GM12878 (cell line): ENCODE measurements at regions not wholly inside any gene's neighbourhood (a gene's known extent, or its start where the extent isn't known, plus 50 kb on each side); places are given as distances from the start of the nearest gene placed in this dataset.

Experiments
- ATAC-seq: fragments of 200-7000 bp; cut with Tn5 transposase; 3 replicates; pipeline ENCODE4 v1.9.1; 2020; ENCODE audit warnings: mild to moderate bottlenecking, moderate library complexity
- BruUV-seq: library from RNA; stranded (reverse); fragments of 400-500 nt; replicated peaks from 2 replicates; lab custom pipeline; 2021; lab: Mats Ljungman, UMichigan
- CTCF ChIA-PET: fragments of 300-600 bp; sonication (Branson Sonifier 250); formaldehyde crosslinking; extraction: SDS; loops from one replicate; lab custom pipeline; 2021; ENCODE audit warnings: inconsistent platforms; lab: Yijun Ruan, JAX
- POLR2A ChIA-PET: fragments of 350-600 bp; formaldehyde crosslinking; extraction: SDS; loops from one replicate; lab custom pipeline; 2021; ENCODE audit warnings: inconsistent platforms; lab: Charles Lee
- RAD21 ChIA-PET: fragments of 300-600 bp; sonication (Branson Sonifier 250); formaldehyde crosslinking; loops from one replicate; lab custom pipeline; 2023; ENCODE audit warnings: antibody characterized with exemption; ENCODE audit not compliant: unreplicated experiment; lab: Charles Lee
- SMC1A ChIA-PET: fragments of 300-600 bp; sonication (Branson Sonifier 250); formaldehyde crosslinking; loops from one replicate; lab custom pipeline; 2023; ENCODE audit not compliant: unreplicated experiment, uncharacterized antibody; lab: Charles Lee
- DNase-seq: peaks from one replicate; pipeline ENCODE4 v3.0.0-alpha.2; 2011; ENCODE audit warnings: low read depth, low spot score
- FAIRE-seq: peaks from 3 replicates; lab custom pipeline; 2011; peaks lifted over from hg19 to GRCh38; lab: Jason Lieb, UNC
- H2AFZ ChIP-seq: 2 replicates; pipeline ENCODE4 v1.6.0; 2011; ENCODE audit warnings: low read depth, low read length, control low read depth; ENCODE audit not compliant: control insufficient read depth
- H3K27ac ChIP-seq: 2 replicates; pipeline ENCODE4 v1.5.1; 2011; ENCODE audit warnings: control low read depth; ENCODE audit not compliant: control insufficient read depth, insufficient read depth
- H3K27me3 ChIP-seq, 2 experiments: replicated peaks in 1 of 2; 2 replicates each; pipeline versions ENCODE4 v1.6.0 to v1.6.1; 2011; ENCODE audit warnings: low read length in 1 of 2; ENCODE audit not compliant: control insufficient read depth in 2 of 2, insufficient read depth in 2 of 2
- H3K36me3 ChIP-seq, 2 experiments: 2 replicates each; pipeline ENCODE4 v1.5.1; 2011; ENCODE audit warnings: low read length in 1 of 2; ENCODE audit not compliant: control insufficient read depth in 2 of 2, insufficient read depth in 2 of 2
- H3K4me1 ChIP-seq: 2 replicates; pipeline ENCODE4 v1.6.1; 2011; ENCODE audit warnings: mild to moderate bottlenecking, low read length, moderate library complexity, mixed read lengths; ENCODE audit not compliant: control insufficient read depth, insufficient read depth
- H3K4me2 ChIP-seq: 2 replicates; pipeline ENCODE4 v1.6.0; 2011; ENCODE audit warnings: control low read depth; ENCODE audit not compliant: control insufficient read depth, insufficient read depth
- H3K4me3 ChIP-seq: fragments of 200-600 bp; sonication (generic); 2 replicates; pipeline ENCODE4 v1.5.1; 2016
- H3K79me2 ChIP-seq: 2 replicates; pipeline ENCODE4 v1.6.0; 2011; ENCODE audit warnings: low read length; ENCODE audit not compliant: control insufficient read depth, insufficient read depth
- H3K9ac ChIP-seq: 2 replicates; pipeline ENCODE4 v1.8.0; 2011; ENCODE audit warnings: low read length, control low read depth, mixed read lengths; ENCODE audit not compliant: control insufficient read depth, insufficient read depth
- H3K9me3 ChIP-seq: replicated peaks from 3 replicates; pipeline ENCODE4 v1.5.1; 2011; ENCODE audit warnings: mild to moderate bottlenecking, low read length; ENCODE audit not compliant: control insufficient read depth, insufficient read depth
- H4K20me1 ChIP-seq: 2 replicates; pipeline ENCODE4 v1.6.0; 2011; ENCODE audit not compliant: control insufficient read depth, insufficient read depth
- BCL11A ChIP-seq: IDR thresholded peaks from 2 replicates; pipeline ENCODE4 v1.6.1; 2011; ENCODE audit warnings: low read depth, low read length
- CBFB ChIP-seq: IDR thresholded peaks from 2 replicates; pipeline ENCODE4 v1.6.1; 2016; ENCODE audit warnings: antibody characterized with exemption, low read depth
- CREM ChIP-seq: IDR thresholded peaks from 2 replicates; pipeline ENCODE4 v1.6.1; 2014; ENCODE audit warnings: antibody characterized with exemption, low read depth
- ESRRA ChIP-seq: IDR thresholded peaks from 2 replicates; pipeline ENCODE4 v1.6.1; 2012; ENCODE audit warnings: mild to moderate bottlenecking, low read length, improper control_type of control experiment
- MEF2A ChIP-seq: IDR thresholded peaks from 2 replicates; pipeline ENCODE4 v1.6.1; 2011; ENCODE audit warnings: low read depth, mild to moderate bottlenecking, low read length, moderate library complexity; ENCODE audit not compliant: insufficient read depth
- MYC ChIP-seq: IDR thresholded peaks from 2 replicates; pipeline ENCODE4 v1.6.1; 2011; ENCODE audit warnings: mild to moderate bottlenecking, low read length, moderate library complexity, inconsistent platforms; ENCODE audit not compliant: insufficient read depth, insufficient replicate concordance, insufficient read length, severe bottlenecking
- NFYA ChIP-seq: IDR thresholded peaks from 2 replicates; pipeline ENCODE4 v1.6.1; 2011; ENCODE audit warnings: low read depth, mild to moderate bottlenecking, low read length, improper control_type of control experiment, borderline replicate concordance
- NR2C2 ChIP-seq: IDR thresholded peaks from 2 replicates; pipeline ENCODE4 v1.6.1; 2011; ENCODE audit warnings: borderline replicate concordance, low read depth; ENCODE audit not compliant: control insufficient read depth, insufficient read length
- POLR2AphosphoS5 ChIP-seq: IDR thresholded peaks from 2 replicates; pipeline ENCODE4 v1.6.1; 2011; ENCODE audit warnings: mild to moderate bottlenecking, low read length, inconsistent platforms
- ZNF622 ChIP-seq: fragments of 450-650 bp; IDR thresholded peaks from 2 replicates; pipeline ENCODE4 v1.6.1; 2017; ENCODE audit warnings: mild to moderate bottlenecking, inconsistent platforms
- WGBS: methylation state at CpG from one replicate; pipeline ENCODE4 v1.1.6; 2016; ENCODE audit warnings: low lambda C conversion rate; ENCODE audit not compliant: insufficient replicate concordance, insufficient coverage; ENCODE audit errors: missing lambda C conversion rate; 5-methylcytosine and 5-hydroxymethylcytosine counted together
- in situ Hi-C: fragments of 300-500 bp; cut with MboI; formaldehyde crosslinking; loops from 9 replicates; pipeline ENCODE4 v1.14.3; 2018; ENCODE audit warnings: mixed read lengths
- intact Hi-C: fragments of 100-400 bp; cut with micrococcal nuclease; formaldehyde crosslinking; loops from one replicate; pipeline ENCODE4 v1.14.2; 2022; ENCODE audit not compliant: unreplicated experiment
- TF ChIP-seq, protein P1 (sequence below): fragments of 450-650 bp; formaldehyde crosslinking; IDR thresholded peaks from 2 replicates; pipeline ENCODE4 v1.5.0; 2022; ENCODE audit warnings: mild to moderate bottlenecking, missing genetic modification characterization
- TF ChIP-seq, protein P2 (sequence below): fragments of 450-650 bp; IDR thresholded peaks from 2 replicates; pipeline ENCODE4 v1.6.1; 2018; ENCODE audit warnings: borderline replicate concordance, mild to moderate bottlenecking; ENCODE audit not compliant: partially characterized antibody
- TF ChIP-seq, protein P3 (sequence below): fragments of 450-650 bp; formaldehyde crosslinking; IDR thresholded peaks from 2 replicates; pipeline ENCODE4 v1.4.0; 2020; ENCODE audit warnings: mild to moderate bottlenecking, moderate library complexity
- TF ChIP-seq, protein P4 (sequence below): fragments of 450-650 bp; IDR thresholded peaks from 2 replicates; pipeline ENCODE4 v1.6.1; 2016; ENCODE audit warnings: mild to moderate bottlenecking

DNA sequence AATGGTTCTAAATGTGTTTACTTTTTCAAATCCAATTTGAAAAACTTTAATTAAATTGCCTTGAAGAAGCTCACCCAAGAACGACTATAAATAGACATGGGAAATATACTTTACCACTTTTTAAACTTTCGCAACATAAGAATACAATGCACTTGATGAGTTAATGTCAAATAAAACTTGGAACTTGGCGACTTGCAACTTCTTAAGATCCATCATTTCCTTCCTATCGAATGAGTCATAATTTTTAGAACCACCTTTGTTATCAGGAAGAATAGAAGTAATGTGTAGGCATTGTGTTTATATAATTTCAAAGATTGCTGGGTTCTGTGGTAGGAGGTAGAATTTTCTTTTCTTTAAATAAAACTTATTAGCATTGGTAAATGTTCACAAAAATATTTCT is 1417.4 kb upstream of the FLRT2 start:
- no peak for ATAC-seq
- Histone ChIP-seq H4K20me1 (no peaks in the 10 kb centered on the region), H3K4me2 (no peak overlapping the region), H3K79me2 (no peaks in the 10 kb centered on the region), H3K4me1 (no peaks in the 10 kb centered on the region), H3K27ac (no peak overlapping the region), H3K27me3 (no peaks in the 10 kb centered on the region), H3K36me3 (no peaks in the 10 kb centered on the region), H2AFZ (no peak overlapping the region), H3K9ac (no peak overlapping the region), H3K4me3 (no peak overlapping the region), H3K9me3 (no peaks in the 10 kb centered on the region)
- ChIA-PET CTCF (no interaction called here), POLR2A (no interaction called here), RAD21 (no interaction called here), SMC1A (no interaction called here)
- no peak for DNase-seq
- no peak for FAIRE-seq
- 24% methylated on average over 4 of the region's 4 CpGs for WGBS
- intact Hi-C loops (no loop called here), in situ Hi-C loops (no loop called here)
- BruUV-seq: no TSS peak
- TF ChIP-seq NR2C2 (no peak), CBFB (no peak), MEF2A (no peak), ZNF622 (no peak), MYC (no peak), CREM (no peak), POLR2AphosphoS5 (no peak), NFYA (no peak), ESRRA (no peak), BCL11A (no peak)
- TF ChIP-seq, protein P1, sequence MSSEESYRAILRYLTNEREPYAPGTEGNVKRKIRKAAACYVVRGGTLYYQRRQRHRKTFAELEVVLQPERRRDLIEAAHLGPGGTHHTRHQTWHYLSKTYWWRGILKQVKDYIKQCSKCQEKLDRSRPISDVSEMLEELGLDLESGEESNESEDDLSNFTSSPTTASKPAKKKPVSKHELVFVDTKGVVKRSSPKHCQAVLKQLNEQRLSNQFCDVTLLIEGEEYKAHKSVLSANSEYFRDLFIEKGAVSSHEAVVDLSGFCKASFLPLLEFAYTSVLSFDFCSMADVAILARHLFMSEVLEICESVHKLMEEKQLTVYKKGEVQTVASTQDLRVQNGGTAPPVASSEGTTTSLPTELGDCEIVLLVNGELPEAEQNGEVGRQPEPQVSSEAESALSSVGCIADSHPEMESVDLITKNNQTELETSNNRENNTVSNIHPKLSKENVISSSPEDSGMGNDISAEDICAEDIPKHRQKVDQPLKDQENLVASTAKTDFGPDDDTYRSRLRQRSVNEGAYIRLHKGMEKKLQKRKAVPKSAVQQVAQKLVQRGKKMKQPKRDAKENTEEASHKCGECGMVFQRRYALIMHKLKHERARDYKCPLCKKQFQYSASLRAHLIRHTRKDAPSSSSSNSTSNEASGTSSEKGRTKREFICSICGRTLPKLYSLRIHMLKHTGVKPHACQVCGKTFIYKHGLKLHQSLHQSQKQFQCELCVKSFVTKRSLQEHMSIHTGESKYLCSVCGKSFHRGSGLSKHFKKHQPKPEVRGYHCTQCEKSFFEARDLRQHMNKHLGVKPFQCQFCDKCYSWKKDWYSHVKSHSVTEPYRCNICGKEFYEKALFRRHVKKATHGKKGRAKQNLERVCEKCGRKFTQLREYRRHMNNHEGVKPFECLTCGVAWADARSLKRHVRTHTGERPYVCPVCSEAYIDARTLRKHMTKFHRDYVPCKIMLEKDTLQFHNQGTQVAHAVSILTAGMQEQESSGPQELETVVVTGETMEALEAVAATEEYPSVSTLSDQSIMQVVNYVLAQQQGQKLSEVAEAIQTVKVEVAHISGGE: no peak
- TF ChIP-seq, protein P2, sequence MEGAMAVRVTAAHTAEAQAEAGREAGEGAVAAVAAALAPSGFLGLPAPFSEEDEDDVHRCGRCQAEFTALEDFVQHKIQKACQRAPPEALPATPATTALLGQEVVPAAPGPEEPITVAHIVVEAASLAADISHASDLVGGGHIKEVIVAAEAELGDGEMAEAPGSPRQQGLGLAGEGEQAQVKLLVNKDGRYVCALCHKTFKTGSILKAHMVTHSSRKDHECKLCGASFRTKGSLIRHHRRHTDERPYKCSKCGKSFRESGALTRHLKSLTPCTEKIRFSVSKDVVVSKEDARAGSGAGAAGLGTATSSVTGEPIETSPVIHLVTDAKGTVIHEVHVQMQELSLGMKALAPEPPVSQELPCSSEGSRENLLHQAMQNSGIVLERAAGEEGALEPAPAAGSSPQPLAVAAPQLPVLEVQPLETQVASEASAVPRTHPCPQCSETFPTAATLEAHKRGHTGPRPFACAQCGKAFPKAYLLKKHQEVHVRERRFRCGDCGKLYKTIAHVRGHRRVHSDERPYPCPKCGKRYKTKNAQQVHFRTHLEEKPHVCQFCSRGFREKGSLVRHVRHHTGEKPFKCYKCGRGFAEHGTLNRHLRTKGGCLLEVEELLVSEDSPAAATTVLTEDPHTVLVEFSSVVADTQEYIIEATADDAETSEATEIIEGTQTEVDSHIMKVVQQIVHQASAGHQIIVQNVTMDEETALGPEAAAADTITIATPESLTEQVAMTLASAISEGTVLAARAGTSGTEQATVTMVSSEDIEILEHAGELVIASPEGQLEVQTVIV: no peak
- TF ChIP-seq, protein P3, sequence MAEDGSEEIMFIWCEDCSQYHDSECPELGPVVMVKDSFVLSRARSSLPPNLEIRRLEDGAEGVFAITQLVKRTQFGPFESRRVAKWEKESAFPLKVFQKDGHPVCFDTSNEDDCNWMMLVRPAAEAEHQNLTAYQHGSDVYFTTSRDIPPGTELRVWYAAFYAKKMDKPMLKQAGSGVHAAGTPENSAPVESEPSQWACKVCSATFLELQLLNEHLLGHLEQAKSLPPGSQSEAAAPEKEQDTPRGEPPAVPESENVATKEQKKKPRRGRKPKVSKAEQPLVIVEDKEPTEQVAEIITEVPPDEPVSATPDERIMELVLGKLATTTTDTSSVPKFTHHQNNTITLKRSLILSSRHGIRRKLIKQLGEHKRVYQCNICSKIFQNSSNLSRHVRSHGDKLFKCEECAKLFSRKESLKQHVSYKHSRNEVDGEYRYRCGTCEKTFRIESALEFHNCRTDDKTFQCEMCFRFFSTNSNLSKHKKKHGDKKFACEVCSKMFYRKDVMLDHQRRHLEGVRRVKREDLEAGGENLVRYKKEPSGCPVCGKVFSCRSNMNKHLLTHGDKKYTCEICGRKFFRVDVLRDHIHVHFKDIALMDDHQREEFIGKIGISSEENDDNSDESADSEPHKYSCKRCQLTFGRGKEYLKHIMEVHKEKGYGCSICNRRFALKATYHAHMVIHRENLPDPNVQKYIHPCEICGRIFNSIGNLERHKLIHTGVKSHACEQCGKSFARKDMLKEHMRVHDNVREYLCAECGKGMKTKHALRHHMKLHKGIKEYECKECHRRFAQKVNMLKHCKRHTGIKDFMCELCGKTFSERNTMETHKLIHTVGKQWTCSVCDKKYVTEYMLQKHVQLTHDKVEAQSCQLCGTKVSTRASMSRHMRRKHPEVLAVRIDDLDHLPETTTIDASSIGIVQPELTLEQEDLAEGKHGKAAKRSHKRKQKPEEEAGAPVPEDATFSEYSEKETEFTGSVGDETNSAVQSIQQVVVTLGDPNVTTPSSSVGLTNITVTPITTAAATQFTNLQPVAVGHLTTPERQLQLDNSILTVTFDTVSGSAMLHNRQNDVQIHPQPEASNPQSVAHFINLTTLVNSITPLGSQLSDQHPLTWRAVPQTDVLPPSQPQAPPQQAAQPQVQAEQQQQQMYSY (CRISPR knock-in tag): no peak
- TF ChIP-seq, protein P4, sequence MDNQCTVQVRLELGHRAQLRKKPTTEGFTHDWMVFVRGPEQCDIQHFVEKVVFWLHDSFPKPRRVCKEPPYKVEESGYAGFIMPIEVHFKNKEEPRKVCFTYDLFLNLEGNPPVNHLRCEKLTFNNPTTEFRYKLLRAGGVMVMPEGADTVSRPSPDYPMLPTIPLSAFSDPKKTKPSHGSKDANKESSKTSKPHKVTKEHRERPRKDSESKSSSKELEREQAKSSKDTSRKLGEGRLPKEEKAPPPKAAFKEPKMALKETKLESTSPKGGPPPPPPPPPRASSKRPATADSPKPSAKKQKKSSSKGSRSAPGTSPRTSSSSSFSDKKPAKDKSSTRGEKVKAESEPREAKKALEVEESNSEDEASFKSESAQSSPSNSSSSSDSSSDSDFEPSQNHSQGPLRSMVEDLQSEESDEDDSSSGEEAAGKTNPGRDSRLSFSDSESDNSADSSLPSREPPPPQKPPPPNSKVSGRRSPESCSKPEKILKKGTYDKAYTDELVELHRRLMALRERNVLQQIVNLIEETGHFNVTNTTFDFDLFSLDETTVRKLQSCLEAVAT: no peak
